SJSA1 (cell line): ENCODE measurements at regions not wholly inside any gene's neighbourhood (a gene's known extent, or its start where the extent isn't known, plus 50 kb on each side); places are given as distances from the start of the nearest gene placed in this dataset.
"Not testable (repeated sequence)": the region's sequence is repeated elsewhere in the genome, so short reads cannot be mapped to it uniquely, and the experiment has no call there.

ENCODE experiments used
- DNase-seq, 2 experiments: peaks; one replicate each; pipeline ENCODE4 v3.0.0-alpha.2; 2015 to 2020; ENCODE audit warnings: low spot score in 2 of 2, low read depth in 1 of 2
- H3K27ac ChIP-seq: fragments of 250-450 bp; sonication (Bioruptor Pico); 2 replicates; pipeline ENCODE4 v1.5.1; 2020; ENCODE audit warnings: mild to moderate bottlenecking, moderate library complexity
- H3K27me3 ChIP-seq: fragments of 250-450 bp; sonication (Bioruptor Pico); replicated peaks from 2 replicates; pipeline ENCODE4 v1.5.1; 2020; ENCODE audit warnings: mild to moderate bottlenecking, moderate library complexity
- H3K36me3 ChIP-seq: fragments of 250-450 bp; sonication (Bioruptor Pico); 2 replicates; pipeline ENCODE4 v1.5.1; 2020; ENCODE audit warnings: mild to moderate bottlenecking
- H3K4me1 ChIP-seq: fragments of 250-450 bp; sonication (Bioruptor Pico); replicated peaks from 2 replicates; pipeline ENCODE4 v1.6.1; 2021; ENCODE audit warnings: mild to moderate bottlenecking
- H3K4me3 ChIP-seq: fragments of 250-450 bp; sonication (Bioruptor Pico); 2 replicates; pipeline ENCODE4 v1.5.1; 2020; ENCODE audit warnings: mild to moderate bottlenecking
- H3K9me3 ChIP-seq: fragments of 250-450 bp; sonication (Bioruptor Pico); replicated peaks from 2 replicates; pipeline ENCODE4 v1.5.1; 2020; ENCODE audit warnings: mild to moderate bottlenecking

DNA sequence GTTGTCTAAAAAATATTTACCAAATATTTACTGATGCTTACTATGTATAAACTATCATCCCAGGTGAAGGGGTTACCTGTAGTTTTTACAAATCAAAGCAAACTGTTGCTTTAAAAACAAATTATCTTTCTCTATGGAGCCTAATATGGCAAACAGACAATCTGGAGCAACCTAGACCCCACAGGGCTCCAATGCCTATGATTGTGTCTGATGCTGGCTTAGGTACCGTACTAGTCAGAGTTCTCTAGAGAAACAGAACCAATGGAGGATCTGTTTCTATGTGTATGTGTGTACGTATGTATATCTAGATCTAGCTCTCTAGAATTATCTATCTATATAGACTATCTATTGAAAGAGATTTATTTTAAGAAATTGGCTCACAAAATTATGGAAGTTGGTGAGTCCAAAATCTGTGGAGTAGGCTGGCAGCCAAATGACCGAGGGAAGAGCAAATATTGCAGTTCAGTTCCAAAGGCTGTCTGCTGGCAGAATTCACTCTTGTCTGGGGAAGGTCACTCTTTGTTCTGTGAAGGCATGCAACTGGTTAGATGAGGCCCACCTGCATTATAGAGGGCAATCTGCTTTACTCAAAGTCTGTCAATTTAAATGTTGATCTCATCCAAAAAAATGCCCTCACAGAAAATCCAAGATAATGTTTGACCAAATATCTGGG is 127.1 kb upstream of the ENPEP start:
- no peak overlapping the region for H3K27ac ChIP-seq
- no peaks in the 10 kb centered on the region for H3K27me3 ChIP-seq
- H3K4me1 ChIP-seq: no peaks in the 10 kb centered on the region
- no peaks in the 10 kb centered on the region for H3K36me3 ChIP-seq
- no peak for DNase-seq
- H3K9me3 ChIP-seq: no peaks in the 10 kb centered on the region
- H3K4me3 ChIP-seq: no peak overlapping the region

DNA sequence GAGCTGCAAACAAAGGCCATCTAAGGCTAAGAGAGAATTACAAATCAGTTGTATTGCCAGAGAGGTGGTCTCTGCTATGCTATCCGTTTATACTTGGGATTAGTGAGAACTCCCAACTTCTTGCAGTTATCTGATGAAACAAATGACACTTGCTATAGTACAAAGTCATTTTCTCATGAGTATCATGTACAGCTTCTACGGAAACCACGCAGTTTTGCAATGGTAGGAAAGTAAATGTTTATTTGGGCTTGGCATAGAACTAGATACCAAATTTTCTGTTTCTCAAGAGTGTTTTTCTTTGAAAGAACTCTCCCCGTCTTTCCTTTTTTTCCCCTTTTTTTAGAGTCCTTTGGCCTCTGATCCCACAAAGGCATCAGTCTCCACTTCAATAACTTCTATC is 128.2 kb upstream of the ENPEP start:
- Histone ChIP-seq H3K27ac (no peak overlapping the region), H3K4me3 (no peak overlapping the region), H3K4me1 (no peaks in the 10 kb centered on the region), H3K36me3 (no peaks in the 10 kb centered on the region), H3K9me3 (no peaks in the 10 kb centered on the region), H3K27me3 (no peaks in the 10 kb centered on the region)
- DNase-seq: no peak

DNA sequence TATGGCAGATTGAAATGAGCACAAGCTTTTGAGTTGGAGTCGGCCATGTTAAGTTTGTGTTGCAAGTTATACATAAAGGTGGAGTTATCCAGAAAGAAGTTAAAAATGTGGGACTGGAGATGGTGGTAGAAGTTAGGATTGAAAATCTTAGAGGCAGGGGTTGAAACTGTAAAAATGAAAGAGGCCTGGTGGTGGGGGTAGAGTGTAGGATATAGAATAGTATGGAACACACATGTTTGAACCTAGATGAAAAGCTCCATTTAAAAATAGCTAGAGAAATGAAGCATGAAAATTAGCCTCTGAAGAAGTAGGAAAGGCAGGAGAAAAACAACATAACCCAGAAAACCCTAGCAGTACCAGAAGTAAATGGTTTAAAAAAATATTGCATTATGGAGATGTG is 131.8 kb upstream of the ENPEP start:
- H3K4me1 ChIP-seq: peaks cover 11% of the 10 kb centered on the region
- H3K9me3 ChIP-seq: no peaks in the 10 kb centered on the region
- H3K27me3 ChIP-seq: no peaks in the 10 kb centered on the region
- H3K4me3 ChIP-seq: no peak overlapping the region
- no peaks in the 10 kb centered on the region for H3K36me3 ChIP-seq
- peak in 1 of 2 experiments; percentile 9 for DNase-seq
- H3K27ac ChIP-seq: no peak overlapping the region

DNA sequence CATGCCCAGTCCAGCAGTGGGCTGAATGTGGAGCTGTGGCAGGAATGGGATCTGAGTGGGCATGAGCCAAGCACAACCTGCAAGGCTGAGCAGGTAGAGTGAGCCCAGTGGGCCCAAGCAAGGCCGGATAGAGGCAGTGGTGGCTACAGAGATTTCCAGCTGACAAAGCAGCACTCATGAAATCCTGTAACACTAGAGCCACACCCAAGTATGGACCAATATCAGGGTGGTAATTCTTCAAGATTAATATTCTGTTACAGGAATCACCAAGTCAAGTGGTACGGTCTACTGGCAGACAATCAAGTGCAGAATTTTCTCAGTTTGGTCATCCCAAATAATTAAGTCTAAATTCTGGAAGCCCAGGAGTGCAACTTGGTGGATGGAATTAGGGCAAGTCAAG is 132.4 kb upstream of the ENPEP start:
- Histone ChIP-seq H3K36me3 (no peaks in the 10 kb centered on the region), H3K9me3 (no peaks in the 10 kb centered on the region), H3K27me3 (no peaks in the 10 kb centered on the region), H3K27ac (no peak overlapping the region), H3K4me3 (no peak overlapping the region), H3K4me1 (peaks cover 11% of the 10 kb centered on the region)
- DNase-seq: no peak

DNA sequence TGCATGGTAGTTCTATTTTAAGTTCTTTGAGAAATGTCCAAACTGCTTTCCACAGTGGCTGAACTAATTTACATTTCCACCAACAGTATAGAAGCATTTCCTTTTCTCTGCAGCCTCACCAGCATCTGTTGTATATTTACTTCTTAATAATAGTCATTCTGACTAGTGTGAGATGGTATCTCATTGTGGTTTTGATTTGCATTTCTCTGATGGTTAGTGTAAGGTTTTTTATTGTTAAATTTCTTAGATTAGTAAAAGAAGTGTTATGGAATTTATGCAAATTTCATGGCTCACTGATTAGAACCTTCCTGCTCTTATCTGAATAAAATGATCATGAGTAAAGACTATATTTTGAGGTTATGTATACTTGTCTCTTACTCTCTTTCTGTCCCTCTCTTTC is 134.8 kb upstream of the ENPEP start:
- peaks cover 11% of the 10 kb centered on the region for H3K4me1 ChIP-seq
- H3K27me3 ChIP-seq: not testable (repeated sequence)
- peak in 1 of 2 experiments; percentile 66 for DNase-seq

DNA sequence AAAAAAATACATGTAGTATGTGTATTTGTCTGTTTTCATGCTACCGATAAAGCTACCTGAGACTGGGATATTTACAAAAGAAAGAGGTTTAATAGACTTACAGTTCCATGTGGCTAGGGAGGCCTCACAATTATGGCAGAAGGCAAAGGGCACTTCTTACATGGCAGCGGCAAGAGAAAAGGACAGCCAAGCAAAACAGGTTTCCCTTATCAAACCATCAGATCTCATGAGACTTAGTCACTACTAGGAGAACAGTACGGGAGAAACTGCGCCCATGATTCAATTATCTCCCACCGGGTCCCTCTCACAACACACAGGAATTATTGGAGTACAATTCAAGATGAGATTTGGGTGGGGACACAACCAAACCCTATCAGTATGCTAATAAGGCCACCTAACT is 137.0 kb upstream of the ELOVL6 start:
- H3K9me3 ChIP-seq: 0 out of 2 replicates have a peak, but pooled peaks cover 2% of the 10 kb centered on the region
- no peak overlapping the region for H3K4me3 ChIP-seq
- H3K27me3 ChIP-seq: no peaks in the 10 kb centered on the region
- no peak for DNase-seq
- no peak overlapping the region for H3K27ac ChIP-seq
- H3K4me1 ChIP-seq: no peaks in the 10 kb centered on the region
- no peaks in the 10 kb centered on the region for H3K36me3 ChIP-seq

More for the DNA sequence above, 134.8 kb upstream of the ENPEP start:
- H3K27ac ChIP-seq, H3K9me3 ChIP-seq, H3K36me3 ChIP-seq, H3K4me3 ChIP-seq: not testable (repeated sequence)

DNA sequence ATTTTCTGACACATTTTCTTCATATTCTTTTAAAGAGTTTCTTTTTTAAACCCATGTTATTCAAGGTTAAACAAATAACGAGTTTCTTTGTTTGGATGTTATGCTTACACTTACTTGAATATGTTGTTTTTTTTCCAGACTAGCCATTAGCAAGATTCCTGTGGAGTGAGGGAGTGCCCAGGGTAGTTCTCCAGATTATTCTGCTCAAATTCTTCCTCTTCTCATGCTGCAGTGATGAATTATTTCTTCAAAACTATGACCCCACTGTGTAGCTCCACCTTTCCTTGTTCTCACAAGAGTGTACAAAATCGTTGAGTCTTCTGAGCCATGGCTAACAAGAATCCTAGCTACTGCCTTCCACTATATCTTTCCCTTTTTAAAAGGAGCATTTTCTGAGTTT is 134.1 kb upstream of the ELOVL6 start:
- H3K9me3 ChIP-seq: 0 out of 2 replicates have a peak, but pooled peaks cover 2% of the 10 kb centered on the region
- no peak overlapping the region for H3K27ac ChIP-seq
- H3K27me3 ChIP-seq: no peaks in the 10 kb centered on the region
- DNase-seq: no peak
- H3K4me1 ChIP-seq: no peaks in the 10 kb centered on the region
- H3K36me3 ChIP-seq: no peaks in the 10 kb centered on the region
- H3K4me3 ChIP-seq: no peak overlapping the region

DNA sequence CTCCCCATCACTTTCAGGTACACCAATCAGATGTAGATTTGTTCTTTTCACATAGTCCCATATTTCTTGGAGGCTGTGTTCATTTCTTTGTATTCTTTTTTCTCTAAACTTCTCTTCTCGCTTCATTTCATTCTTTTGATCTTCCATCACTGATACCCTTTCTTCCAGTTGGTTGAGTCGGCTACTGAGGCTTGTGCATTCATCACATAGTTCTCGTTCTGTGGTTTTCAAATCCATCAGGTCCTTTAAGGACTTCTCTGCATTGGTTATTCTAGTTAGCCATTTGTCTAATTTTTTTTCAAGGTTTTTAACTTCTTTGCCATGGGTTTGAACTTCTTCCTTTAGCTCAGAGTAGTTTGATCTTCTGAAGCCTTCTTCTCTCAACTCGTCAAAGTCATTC is 128.0 kb upstream of the ELOVL6 start:
- H3K27me3 ChIP-seq, DNase-seq: not testable (repeated sequence)

DNA sequence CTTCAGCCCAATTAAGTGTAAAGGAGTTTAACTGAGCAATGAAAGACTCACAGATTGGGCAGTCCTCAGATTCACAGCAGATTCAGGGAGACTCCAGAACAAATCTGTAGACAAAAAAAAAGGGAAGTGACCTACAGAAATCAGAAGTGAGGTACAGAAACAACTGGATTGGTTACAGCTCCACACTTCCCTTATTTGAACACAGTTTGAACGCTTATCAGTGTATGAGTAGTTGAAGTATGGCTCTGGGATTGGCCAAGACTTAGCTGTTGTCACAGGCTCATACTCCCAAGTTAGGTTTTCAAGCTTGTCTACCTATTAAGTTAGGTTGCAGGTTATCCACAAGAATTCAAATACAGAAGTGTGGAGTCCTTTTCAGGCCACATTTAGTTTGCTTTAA is 112.4 kb upstream of the ELOVL6 start:
- Histone ChIP-seq H3K27ac (no peak overlapping the region), H3K4me1 (no peaks in the 10 kb centered on the region), H3K9me3 (no peaks in the 10 kb centered on the region), H3K27me3 (0 out of 2 replicates have a peak, but pooled peaks cover 3% of the 10 kb centered on the region), H3K4me3 (no peak overlapping the region), H3K36me3 (no peaks in the 10 kb centered on the region)
- DNase-seq: no peak

More for the DNA sequence above, 128.0 kb upstream of the ELOVL6 start:
- not testable (repeated sequence) for H3K9me3 ChIP-seq, H3K27ac ChIP-seq, H3K36me3 ChIP-seq, H3K4me3 ChIP-seq, H3K4me1 ChIP-seq

DNA sequence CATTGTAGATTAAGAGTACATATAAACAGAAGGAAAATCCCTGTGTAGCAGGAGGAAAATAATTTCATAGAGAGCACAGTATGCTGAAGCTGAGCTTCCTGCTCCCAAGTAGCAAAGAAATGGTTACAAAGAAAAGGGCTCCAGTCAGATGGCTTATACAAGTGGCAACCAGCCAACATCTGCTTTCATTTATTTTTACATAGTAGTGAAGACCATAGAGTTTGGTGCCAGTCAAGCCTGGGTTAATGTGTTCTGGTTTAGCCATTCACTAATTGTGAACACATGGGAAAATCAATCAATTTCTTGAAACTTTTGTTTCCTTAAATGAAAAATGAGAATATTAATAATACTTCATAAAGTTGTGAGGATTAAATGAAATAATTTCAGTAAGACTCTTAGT is 111.3 kb upstream of the ELOVL6 start:
- no peaks in the 10 kb centered on the region for H3K4me1 ChIP-seq
- no peaks in the 10 kb centered on the region for H3K9me3 ChIP-seq
- H3K36me3 ChIP-seq: no peaks in the 10 kb centered on the region
- no peak overlapping the region for H3K27ac ChIP-seq
- DNase-seq: no peak
- 0 out of 2 replicates have a peak, but pooled peaks cover 3% of the 10 kb centered on the region for H3K27me3 ChIP-seq
- H3K4me3 ChIP-seq: no peak overlapping the region

DNA sequence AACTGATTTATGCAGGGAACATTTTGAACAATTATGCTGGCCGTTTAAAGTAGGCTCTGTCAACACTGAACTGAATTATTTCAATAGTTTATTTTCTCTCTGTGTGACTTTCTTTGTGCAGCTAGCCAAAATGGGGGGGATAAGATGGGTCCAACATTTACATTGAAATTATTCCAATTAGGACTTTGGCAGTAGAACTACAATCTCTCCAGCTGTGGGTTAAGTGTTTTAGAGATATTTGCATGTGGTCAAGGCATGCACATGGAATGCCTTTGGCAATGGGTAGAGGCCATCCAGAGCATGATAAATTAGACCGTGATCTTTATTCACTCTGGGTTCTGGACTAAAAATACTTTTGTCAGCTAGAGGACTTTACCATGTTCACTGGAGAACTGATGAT is 107.9 kb upstream of the ELOVL6 start:
- no peak for DNase-seq
- no peak overlapping the region for H3K27ac ChIP-seq
- H3K27me3 ChIP-seq: 0 out of 2 replicates have a peak, but pooled peaks cover 3% of the 10 kb centered on the region
- no peak overlapping the region for H3K4me3 ChIP-seq
- no peaks in the 10 kb centered on the region for H3K9me3 ChIP-seq
- no peaks in the 10 kb centered on the region for H3K4me1 ChIP-seq
- no peaks in the 10 kb centered on the region for H3K36me3 ChIP-seq

DNA sequence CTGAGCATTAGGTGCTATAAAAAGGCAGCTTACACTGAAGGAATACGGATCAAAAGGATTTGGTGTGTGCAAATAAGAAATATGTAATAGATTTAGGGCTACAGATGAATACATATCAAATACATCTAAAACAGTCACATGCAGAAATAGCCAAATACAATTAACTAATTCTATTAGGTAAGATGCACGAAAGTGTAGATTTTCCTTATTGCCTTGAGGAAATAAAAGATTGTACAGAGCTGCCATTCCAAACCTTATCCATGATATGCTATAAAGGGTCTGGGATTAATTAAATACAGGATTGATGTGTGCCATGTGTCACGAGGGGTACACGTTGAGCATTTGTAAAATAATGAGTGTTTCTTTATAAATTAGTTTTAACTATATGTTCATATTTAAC is 107.0 kb upstream of the ELOVL6 start:
- Histone ChIP-seq H3K9me3 (no peaks in the 10 kb centered on the region), H3K4me3 (no peak overlapping the region), H3K27ac (no peak overlapping the region), H3K36me3 (no peaks in the 10 kb centered on the region), H3K27me3 (0 out of 2 replicates have a peak, but pooled peaks cover 3% of the 10 kb centered on the region), H3K4me1 (no peaks in the 10 kb centered on the region)
- DNase-seq: no peak

DNA sequence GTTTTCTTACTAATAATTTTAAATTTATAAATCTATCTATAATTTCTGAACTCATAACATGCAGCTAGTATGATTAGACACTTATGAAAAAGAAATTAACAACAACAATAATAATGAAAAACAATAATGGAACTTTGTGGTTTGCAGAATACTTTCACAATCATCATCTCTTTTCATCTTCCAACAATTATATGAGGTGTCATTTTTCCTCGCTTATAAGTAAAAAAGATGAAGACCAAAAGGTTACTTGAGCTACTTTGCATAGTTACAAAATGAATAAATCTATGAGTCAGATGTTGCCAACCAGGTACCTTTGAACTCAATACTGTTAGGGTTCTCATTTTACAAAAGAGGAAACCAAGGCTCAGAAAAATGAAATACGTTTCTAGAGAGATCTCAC is 98.5 kb upstream of the ELOVL6 start:
- no peak overlapping the region for H3K4me3 ChIP-seq
- no peak overlapping the region for H3K27ac ChIP-seq
- H3K27me3 ChIP-seq: no peaks in the 10 kb centered on the region
- no peaks in the 10 kb centered on the region for H3K36me3 ChIP-seq
- DNase-seq: no peak
- no peaks in the 10 kb centered on the region for H3K9me3 ChIP-seq
- peaks cover 9% of the 10 kb centered on the region for H3K4me1 ChIP-seq

DNA sequence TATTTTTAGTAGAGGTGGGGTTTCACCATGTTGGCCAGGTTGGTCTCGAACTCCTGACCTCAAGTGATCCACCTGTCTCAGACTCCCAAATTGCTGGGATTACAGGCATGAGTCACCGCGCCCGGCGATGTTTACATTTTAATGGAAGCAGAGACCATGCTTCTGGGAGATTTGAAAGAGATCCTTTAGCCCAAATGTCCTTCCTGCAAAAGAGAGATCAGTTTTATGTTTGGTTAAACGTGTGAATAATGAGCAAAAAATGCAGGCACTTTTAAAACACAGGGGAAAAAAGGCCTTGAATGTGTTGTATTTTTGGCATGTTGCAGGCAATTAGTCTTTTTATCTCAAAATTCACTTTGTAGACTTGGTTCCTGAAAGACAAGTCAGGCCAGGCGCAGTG is 95.8 kb upstream of the ELOVL6 start:
- H3K4me1 ChIP-seq: peaks cover 9% of the 10 kb centered on the region
- no peaks in the 10 kb centered on the region for H3K27me3 ChIP-seq
- no peak overlapping the region for H3K4me3 ChIP-seq
- H3K9me3 ChIP-seq: no peaks in the 10 kb centered on the region
- H3K36me3 ChIP-seq: no peaks in the 10 kb centered on the region
- no peak overlapping the region for H3K27ac ChIP-seq
- DNase-seq: peak; percentile 54 to 57
